Activated gamma-delta T cell (primary cell): ENCODE measurements at regions not wholly inside any gene's neighbourhood (a gene's known extent, or its start where the extent isn't known, plus 50 kb on each side); places are given as distances from the start of the nearest gene placed in this dataset.

Source experiments
- DNase-seq: peaks from one replicate; lab custom pipeline; 2025; lab: John Stamatoyannopoulos, UW

- no peak for DNase-seq
These were observed 113.7 kb downstream of the RNASET2 start for GRCh38 chr6:166842607-166843006.

- DNase-seq: no peak
These were observed 115.1 kb downstream of the RNASET2 start for GRCh38 chr6:166841216-166841615.

- DNase-seq: no peak
These were observed 116.8 kb downstream of the RNASET2 start for GRCh38 chr6:166839569-166839968.

GRCh38 chr6:166838987-166839386, 117.4 kb downstream of the RNASET2 start:
- DNase-seq: no peak

- DNase-seq: no peak
These were observed 119.3 kb downstream of the RNASET2 start for GRCh38 chr6:166836785-166837718.

GRCh38 chr6:166834049-166834448, 122.3 kb downstream of the RNASET2 start:
- DNase-seq: no peak

- no peak for DNase-seq
These were observed 125.4 kb downstream of the RNASET2 start for GRCh38 chr6:166830891-166831363.

- no peak for DNase-seq
These were observed 126.0 kb downstream of the RNASET2 start for GRCh38 chr6:166830185-166830890.

GRCh38 chr6:166826264-166826663, 130.1 kb downstream of the RNASET2 start:
- no peak for DNase-seq

- no peak for DNase-seq
These were observed 130.7 kb downstream of the RNASET2 start for GRCh38 chr6:166825553-166826145.

- no peak for DNase-seq
These were observed 131.5 kb downstream of the RNASET2 start for GRCh38 chr6:166824880-166825250.

- DNase-seq: no peak
These were observed 132.0 kb downstream of the RNASET2 start for GRCh38 chr6:166824146-166824879.

- DNase-seq: no peak
These were observed 133.7 kb downstream of the RNASET2 start for GRCh38 chr6:166822609-166823008.

GRCh38 chr6:166820483-166820882, 135.9 kb downstream of the RNASET2 start:
- DNase-seq: no peak

- no peak for DNase-seq
These were observed 136.3 kb downstream of the RNASET2 start for GRCh38 chr6:166820070-166820469.

GRCh38 chr6:166815629-166816028, 140.7 kb downstream of the RNASET2 start:
- DNase-seq: no peak

GRCh38 chr6:166814390-166814789, 142.0 kb downstream of the RNASET2 start:
- no peak for DNase-seq

GRCh38 chr6:166813461-166813860, 142.9 kb downstream of the RNASET2 start:
- no peak for DNase-seq

- no peak for DNase-seq
These were observed 145.5 kb downstream of the RNASET2 start for GRCh38 chr6:166810864-166811263.

- DNase-seq: no peak
These were observed 146.6 kb downstream of the RNASET2 start for GRCh38 chr6:166809721-166810120.

- no peak for DNase-seq
These were observed 149.2 kb downstream of the RNASET2 start for GRCh38 chr6:166806962-166807757.
